GM23338 (cell line): ENCODE measurements at regions not wholly inside any gene's neighbourhood (a gene's known extent, or its start where the extent isn't known, plus 50 kb on each side); places are given as distances from the start of the nearest gene placed in this dataset.

ENCODE experiments used
- ATAC-seq: fragments of 200-7000 bp; cut with Tn5 transposase; 3 replicates; pipeline ENCODE4 v1.9.1; 2020
- DNase-seq: peaks from one replicate; pipeline ENCODE4 v3.0.0-alpha.2; 2015; ENCODE audit warnings: low spot score
- H2AFZ ChIP-seq: fragments of 200-600 bp; sonication (generic); 2 replicates; pipeline ENCODE4 v1.8.0; 2016; ENCODE audit warnings: antibody characterized with exemption, mild to moderate bottlenecking, moderate library complexity
- H3F3A ChIP-seq: fragments of 200-600 bp; sonication (generic); replicated peaks from 2 replicates; pipeline ENCODE4 v1.8.0; 2017; ENCODE audit warnings: antibody characterized with exemption, mixed run types, low read depth
- H3K27ac ChIP-seq: fragments of 200-600 bp; sonication (generic); 2 replicates; pipeline ENCODE4 v1.6.1; 2016; ENCODE audit warnings: low read depth
- H3K27me3 ChIP-seq: fragments of 200-600 bp; sonication (generic); 2 replicates; pipeline ENCODE4 v1.8.0; 2016; ENCODE audit warnings: mild to moderate bottlenecking, mixed run types, moderate library complexity; ENCODE audit not compliant: insufficient read depth
- H3K36me3 ChIP-seq: fragments of 200-600 bp; sonication (generic); 2 replicates; pipeline ENCODE4 v1.8.0; 2016; ENCODE audit warnings: mild to moderate bottlenecking; ENCODE audit not compliant: insufficient read depth
- H3K4me1 ChIP-seq: fragments of 200-600 bp; sonication (generic); 2 replicates; pipeline ENCODE4 v1.8.0; 2016; ENCODE audit warnings: mild to moderate bottlenecking, moderate library complexity; ENCODE audit not compliant: insufficient read depth
- H3K4me2 ChIP-seq: fragments of 200-600 bp; sonication (generic); 2 replicates; pipeline ENCODE4 v1.7.1; 2017; ENCODE audit warnings: mixed run types
- H3K4me3 ChIP-seq: fragments of 200-600 bp; sonication (generic); 2 replicates; pipeline ENCODE4 v1.6.1; 2016; ENCODE audit warnings: mixed run types
- H3K79me2 ChIP-seq: fragments of 200-600 bp; sonication (generic); replicated peaks from 2 replicates; pipeline ENCODE4 v1.8.0; 2017; ENCODE audit warnings: mild to moderate bottlenecking; ENCODE audit not compliant: insufficient read depth
- H3K9me2 ChIP-seq: fragments of 200-600 bp; sonication (generic); 2 replicates; pipeline ENCODE4 v1.8.0; 2017; ENCODE audit not compliant: insufficient read depth
- H4K20me1 ChIP-seq: fragments of 200-600 bp; sonication (generic); replicated peaks from 2 replicates; pipeline ENCODE4 v1.8.0; 2017; ENCODE audit warnings: mild to moderate bottlenecking; ENCODE audit not compliant: insufficient read depth
- H3K27ac Mint-ChIP-seq: 2 replicates; pipeline ENCODE4 v1.8.0; 2020; ENCODE audit warnings: inconsistent platforms, mild to moderate bottlenecking, moderate library complexity, mixed read lengths
- H3K27me3 Mint-ChIP-seq: 3 replicates; pipeline ENCODE4 v1.8.0; 2022; ENCODE audit warnings: low read depth, mild to moderate bottlenecking, moderate library complexity, mixed read lengths, inconsistent platforms; ENCODE audit not compliant: insufficient read depth, poor library complexity
- H3K36me3 Mint-ChIP-seq: 3 replicates; pipeline ENCODE4 v1.8.0; 2021; ENCODE audit warnings: low read depth, mild to moderate bottlenecking, inconsistent platforms, moderate library complexity, mixed read lengths
- H3K4me1 Mint-ChIP-seq: 3 replicates; pipeline ENCODE4 v1.8.0; 2020; ENCODE audit warnings: mild to moderate bottlenecking, inconsistent platforms, mixed read lengths
- H3K4me3 Mint-ChIP-seq: 3 replicates; pipeline ENCODE4 v1.8.0; 2021; ENCODE audit warnings: moderate library complexity, mild to moderate bottlenecking, inconsistent platforms, mixed read lengths
- H3K9me3 Mint-ChIP-seq: 3 replicates; pipeline ENCODE4 v1.8.0; 2020; ENCODE audit warnings: moderate library complexity, mild to moderate bottlenecking, inconsistent platforms, mixed read lengths
- CREB1 ChIP-seq: fragments of 250-450 bp; sonication (Bioruptor Pico); IDR thresholded peaks from 2 replicates; pipeline ENCODE4 v1.5.0; 2020; ENCODE audit warnings: low read depth, mild to moderate bottlenecking, moderate library complexity
- CTCF ChIP-seq, 2 experiments: fragments of 200-600 bp in 1 of 2; sonication (generic) in 1 of 2; conservative IDR thresholded peaks; 2 replicates each; pipeline versions ENCODE4 v1.5.1 to v1.6.1; 2016 to 2017; ENCODE audit warnings: antibody characterized with exemption in 2 of 2, low read depth in 2 of 2, mild to moderate bottlenecking in 2 of 2, moderate library complexity in 1 of 2
- EZH2 ChIP-seq: fragments of 200-600 bp; sonication (generic); IDR thresholded peaks from one replicate; pipeline ENCODE4 v1.8.0; 2017; ENCODE audit warnings: antibody characterized with exemption, mild to moderate bottlenecking, low read depth; ENCODE audit not compliant: unreplicated experiment
- EZH2phosphoT487 ChIP-seq: fragments of 200-600 bp; sonication (generic); IDR thresholded peaks from one replicate; pipeline ENCODE4 v1.8.1; 2018; ENCODE audit warnings: antibody characterized with exemption; ENCODE audit not compliant: unreplicated experiment
- REST ChIP-seq: IDR thresholded peaks from one replicate; pipeline ENCODE4 v1.6.1; 2018; ENCODE audit warnings: antibody characterized with exemption; ENCODE audit not compliant: unreplicated experiment
- STAT1 ChIP-seq: IDR thresholded peaks from one replicate; pipeline ENCODE4 v1.6.1; 2016; ENCODE audit warnings: antibody characterized with exemption; ENCODE audit not compliant: unreplicated experiment
- ZNF114 ChIP-seq: fragments of 250-450 bp; sonication (Bioruptor Pico); IDR thresholded peaks from 2 replicates; pipeline ENCODE4 v1.5.0; 2020; ENCODE audit warnings: mild to moderate bottlenecking, moderate library complexity
- ZNF331 ChIP-seq: fragments of 250-450 bp; sonication (Bioruptor Pico); IDR thresholded peaks from 2 replicates; pipeline ENCODE4 v1.5.0; 2020; ENCODE audit warnings: low read depth, mild to moderate bottlenecking, moderate library complexity
- ZNF462 ChIP-seq: fragments of 250-450 bp; sonication (Bioruptor Pico); IDR thresholded peaks from 2 replicates; pipeline ENCODE4 v1.5.0; 2020; ENCODE audit warnings: mild to moderate bottlenecking, moderate library complexity

- H3K9me3 Mint-ChIP-seq = no peaks in the 10 kb centered on the region
These were observed 459.0 kb downstream of the SIPA1L2 start for GRCh38 chr1:232170909-232171308.

DNA sequence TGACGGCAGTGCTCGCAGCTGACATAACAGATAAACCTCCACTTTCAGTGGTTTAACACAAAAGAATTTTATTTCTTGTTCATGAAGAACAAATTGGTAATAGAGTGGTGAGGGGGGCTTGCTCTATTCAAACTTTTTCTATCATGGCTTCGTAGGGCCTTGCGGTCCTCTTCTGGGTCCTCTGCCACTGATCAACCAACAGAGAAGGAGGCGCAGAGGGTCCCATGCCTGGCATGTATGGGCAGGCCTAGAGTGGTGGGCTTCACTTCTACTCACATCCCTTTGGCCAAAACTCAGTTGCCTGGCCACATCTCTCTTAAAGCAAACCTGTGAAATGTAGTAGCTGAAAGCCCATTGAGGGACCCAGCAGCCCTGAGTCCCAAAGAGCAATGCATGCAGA is 460.5 kb downstream of the SIPA1L2 start:
- H3K36me3 Mint-ChIP-seq = peaks cover 15% of the 10 kb centered on the region; the same call in 2 of the 3 replicates
- H3K4me1 Mint-ChIP-seq = peaks cover 20% of the 10 kb centered on the region
- H3K4me3 Mint-ChIP-seq = no peak overlapping the region
- Histone ChIP-seq H3K27ac (no peak overlapping the region), H3K4me1 (peaks cover 8% of the 10 kb centered on the region), H3F3A (no peaks in the 10 kb centered on the region), H2AFZ (no peak overlapping the region), H3K79me2 (no peaks in the 10 kb centered on the region), H3K27me3 (no peaks in the 10 kb centered on the region), H3K9me2 (no peaks in the 10 kb centered on the region), H3K4me3 (no peak overlapping the region), H3K4me2 (no peak overlapping the region), H4K20me1 (peaks cover 14% of the 10 kb centered on the region), H3K36me3 (no peaks in the 10 kb centered on the region; the same call in none of the 2 replicates)
- no peak overlapping the region for H3K27ac Mint-ChIP-seq
- H3K27me3 Mint-ChIP-seq = no peaks in the 10 kb centered on the region
- ATAC-seq (no peak), DNase-seq (no peak)
- H3K9me3 Mint-ChIP-seq = no peaks in the 10 kb centered on the region
- TF ChIP-seq ZNF114 (CRISPR knock-in tag) = no peak
- TF ChIP-seq EZH2phosphoT487 = no peak
- no peak for TF ChIP-seq CTCF (conservative IDR thresholded peaks at IDR 0.05; ENCODE audit: low read depth in 2 of 2)
- TF ChIP-seq STAT1 = no peak
- no peak for TF ChIP-seq EZH2
- TF ChIP-seq ZNF462 (CRISPR knock-in tag) = no peak
- TF ChIP-seq REST = no peak
- TF ChIP-seq CREB1 (CRISPR knock-in tag) = no peak
- TF ChIP-seq ZNF331 (CRISPR knock-in tag) = no peak

More at GRCh38 chr1:232170909-232171308, 459.0 kb downstream of the SIPA1L2 start:
- H3F3A ChIP-seq = no peaks in the 10 kb centered on the region
- no peak overlapping the region for H3K4me2 ChIP-seq
- no peaks in the 10 kb centered on the region for H3K79me2 ChIP-seq
- peaks cover 8% of the 10 kb centered on the region for H3K4me1 ChIP-seq
- Mint-ChIP-seq H3K36me3 (peaks cover 17% of the 10 kb centered on the region), H3K4me3 (no peak overlapping the region), H3K27ac (no peak overlapping the region), H3K4me1 (peaks cover 19% of the 10 kb centered on the region), H3K27me3 (no peaks in the 10 kb centered on the region)
- H3K27ac ChIP-seq = no peak overlapping the region
- DNase-seq = no peak
- TF ChIP-seq ZNF331 (CRISPR knock-in tag) = no peak
- no peaks in the 10 kb centered on the region for H3K9me2 ChIP-seq
- no peaks in the 10 kb centered on the region for H3K27me3 ChIP-seq
- no peak for ATAC-seq
- peaks cover 19% of the 10 kb centered on the region for H4K20me1 ChIP-seq
- H3K4me3 ChIP-seq = no peak overlapping the region
- no peak overlapping the region for H2AFZ ChIP-seq
- H3K36me3 ChIP-seq = no peaks in the 10 kb centered on the region; the same call in 1 of the 2 replicates
